Panc1 (cell line): ENCODE measurements at regions not wholly inside any gene's neighbourhood (a gene's known extent, or its start where the extent isn't known, plus 50 kb on each side); places are given as distances from the start of the nearest gene placed in this dataset.

Source experiments
- ATAC-seq: fragments of 200-7000 bp; cut with Tn5 transposase; 2 replicates; pipeline ENCODE4 v1.9.1; 2020; ENCODE audit warnings: mild to moderate bottlenecking, moderate library complexity
- BruUV-seq: library from RNA; stranded (reverse); fragments of 400-500 nt; replicated peaks from 2 replicates; lab custom pipeline; 2021; lab: Mats Ljungman, UMichigan
- CTCF ChIA-PET: fragments of 300-600 bp; sonication (Branson Sonifier 250); formaldehyde crosslinking; loops from one replicate; lab custom pipeline; 2022; ENCODE audit warnings: antibody characterized with exemption; lab: Charles Lee
- POLR2A ChIA-PET: fragments of 300-600 bp; sonication (Branson Sonifier 250); formaldehyde crosslinking; loops from one replicate; lab custom pipeline; 2022; ENCODE audit warnings: antibody characterized with exemption; lab: Charles Lee
- DNase-seq: peaks from one replicate; pipeline ENCODE4 v3.0.0-alpha.2; 2010; ENCODE audit warnings: low read depth, low spot score
- H3K27ac ChIP-seq: 2 replicates; pipeline ENCODE4 v1.5.1; 2011; ENCODE audit warnings: mild to moderate bottlenecking, low read length, inconsistent platforms
- H3K27me3 ChIP-seq: fragments of 200-500 bp; sonication (Bioruptor generic); 2 replicates; pipeline ENCODE4 v1.6.0; 2014; ENCODE audit warnings: low read length, inconsistent platforms; ENCODE audit not compliant: control insufficient read depth, insufficient read depth
- H3K36me3 ChIP-seq: fragments of 200-500 bp; sonication (Bioruptor generic); 2 replicates; pipeline ENCODE4 v1.5.1; 2014; ENCODE audit warnings: inconsistent platforms, mild to moderate bottlenecking, low read length, moderate library complexity; ENCODE audit not compliant: control insufficient read depth, insufficient read depth
- H3K4me1 ChIP-seq: 2 replicates; pipeline ENCODE4 v1.5.1; 2011; ENCODE audit warnings: inconsistent platforms, mild to moderate bottlenecking, low read length, moderate library complexity; ENCODE audit not compliant: control insufficient read depth, insufficient read depth
- H3K4me3 ChIP-seq, 2 experiments: 2 replicates each; pipeline ENCODE4 v1.5.1; 2011 to 2012; ENCODE audit warnings: low read depth in 2 of 2, low read length in 2 of 2, mild to moderate bottlenecking in 2 of 2, inconsistent platforms in 1 of 2, moderate library complexity in 1 of 2
- H3K9me3 ChIP-seq: fragments of 200-500 bp; sonication (Bioruptor generic); 2 replicates; pipeline ENCODE4 v1.5.1; 2014; ENCODE audit warnings: low read depth, mild to moderate bottlenecking, inconsistent platforms, low read length, moderate library complexity; ENCODE audit not compliant: control insufficient read depth, insufficient read depth
- POLR2AphosphoS5 ChIP-seq: IDR thresholded peaks from 2 replicates; pipeline ENCODE4 v1.6.1; 2012; ENCODE audit warnings: mild to moderate bottlenecking, low read depth, low read length, moderate library complexity
- REST ChIP-seq, 2 experiments: IDR thresholded peaks; 2 replicates each; pipeline ENCODE4 v1.6.1; 2011 to 2012; ENCODE audit warnings: low read depth in 2 of 2, control low read depth in 1 of 2, low read length in 1 of 2, mild to moderate bottlenecking in 1 of 2, moderate library complexity in 1 of 2; ENCODE audit not compliant: insufficient read depth in 1 of 2
- SIN3A ChIP-seq: IDR thresholded peaks from 2 replicates; pipeline ENCODE4 v1.6.1; 2012; ENCODE audit warnings: low read depth, mild to moderate bottlenecking, low read length, moderate library complexity, borderline replicate concordance; ENCODE audit not compliant: insufficient read depth
- TCF7L2 ChIP-seq: IDR thresholded peaks from 2 replicates; pipeline ENCODE4 v1.6.1; 2011; ENCODE audit warnings: mild to moderate bottlenecking, low read depth, low read length, inconsistent platforms
- in situ Hi-C: cut with HindIII; loops from 2 replicates; pipeline ENCODE4 v1.10.0; 2016; ENCODE audit warnings: low sequenced_read_pairs, low pct_unique_long_range_greater_than_20kb
- intact Hi-C: fragments of 100-400 bp; cut with micrococcal nuclease; formaldehyde crosslinking; loops from one replicate; pipeline ENCODE4 v1.10.0; 2022; ENCODE audit not compliant: unreplicated experiment
- TF ChIP-seq, protein P1 (sequence below): fragments of 450-650 bp; IDR thresholded peaks from 2 replicates; pipeline ENCODE4 v1.5.1; 2017; ENCODE audit warnings: mild to moderate bottlenecking

- no TSS peak for BruUV-seq
- no peak overlapping the region for H3K4me3 ChIP-seq
- H3K36me3 ChIP-seq: no peaks in the 10 kb centered on the region
- H3K9me3 ChIP-seq: no peaks in the 10 kb centered on the region
- no peak for DNase-seq
- ATAC-seq: no peak
- no peak overlapping the region for H3K27ac ChIP-seq
- ChIA-PET POLR2A (no interaction called here), CTCF (no interaction called here)
- in situ Hi-C loops (no loop called here), intact Hi-C loops (no loop called here)
- TF ChIP-seq REST (IDR thresholded peaks at IDR 0.05; ENCODE audit: insufficient read depth in 1 of 2, low read depth in 2 of 2, low read length in 1 of 2): no peak
- TF ChIP-seq SIN3A: no peak
- TF ChIP-seq POLR2AphosphoS5: no peak
- TF ChIP-seq TCF7L2: no peak
- TF ChIP-seq, protein P1, sequence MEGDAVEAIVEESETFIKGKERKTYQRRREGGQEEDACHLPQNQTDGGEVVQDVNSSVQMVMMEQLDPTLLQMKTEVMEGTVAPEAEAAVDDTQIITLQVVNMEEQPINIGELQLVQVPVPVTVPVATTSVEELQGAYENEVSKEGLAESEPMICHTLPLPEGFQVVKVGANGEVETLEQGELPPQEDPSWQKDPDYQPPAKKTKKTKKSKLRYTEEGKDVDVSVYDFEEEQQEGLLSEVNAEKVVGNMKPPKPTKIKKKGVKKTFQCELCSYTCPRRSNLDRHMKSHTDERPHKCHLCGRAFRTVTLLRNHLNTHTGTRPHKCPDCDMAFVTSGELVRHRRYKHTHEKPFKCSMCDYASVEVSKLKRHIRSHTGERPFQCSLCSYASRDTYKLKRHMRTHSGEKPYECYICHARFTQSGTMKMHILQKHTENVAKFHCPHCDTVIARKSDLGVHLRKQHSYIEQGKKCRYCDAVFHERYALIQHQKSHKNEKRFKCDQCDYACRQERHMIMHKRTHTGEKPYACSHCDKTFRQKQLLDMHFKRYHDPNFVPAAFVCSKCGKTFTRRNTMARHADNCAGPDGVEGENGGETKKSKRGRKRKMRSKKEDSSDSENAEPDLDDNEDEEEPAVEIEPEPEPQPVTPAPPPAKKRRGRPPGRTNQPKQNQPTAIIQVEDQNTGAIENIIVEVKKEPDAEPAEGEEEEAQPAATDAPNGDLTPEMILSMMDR: no peak
- no peaks in the 10 kb centered on the region for H3K4me1 ChIP-seq
- H3K27me3 ChIP-seq: no peaks in the 10 kb centered on the region
Observed at GRCh38 chr14:51501746-51502145, 150.0 kb upstream of the FRMD6 start.

DNA sequence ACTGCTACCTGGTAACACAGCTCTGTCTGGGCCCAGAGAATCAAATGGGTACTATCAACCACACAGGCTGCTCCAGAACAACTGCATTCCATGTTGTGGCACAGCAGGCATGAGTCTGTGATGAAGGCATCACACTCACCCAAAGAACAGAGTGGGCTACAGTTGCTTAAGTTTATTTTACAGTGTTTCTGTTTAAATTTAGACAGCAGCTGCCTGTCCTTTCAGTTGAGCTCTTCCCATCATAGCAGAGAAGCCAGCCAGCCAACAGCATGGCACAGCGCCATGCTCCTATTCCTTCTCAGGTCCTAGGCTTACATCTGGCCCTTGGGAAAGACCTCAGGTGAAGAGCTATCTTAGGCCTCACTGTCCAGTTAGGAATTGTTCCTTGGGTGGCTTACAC lies 147.0 kb upstream of the FRMD6 start:
- Histone ChIP-seq H3K4me3 (no peak overlapping the region), H3K27me3 (no peaks in the 10 kb centered on the region), H3K27ac (no peak overlapping the region), H3K9me3 (no peaks in the 10 kb centered on the region), H3K4me1 (no peaks in the 10 kb centered on the region), H3K36me3 (no peaks in the 10 kb centered on the region)
- ATAC-seq (no peak), DNase-seq (no peak)
- in situ Hi-C loops (no loop called here), intact Hi-C loops (no loop called here)
- POLR2A ChIA-PET: no interaction called here
- BruUV-seq: no TSS peak
- TF ChIP-seq, protein P1: no peak
- CTCF ChIA-PET: no interaction called here

GRCh38 chr14:51507511-51507905 lies 144.2 kb upstream of the FRMD6 start:
- ChIA-PET POLR2A (no interaction called here), CTCF (no interaction called here)
- BruUV-seq: no TSS peak
- H3K27me3 ChIP-seq: no peaks in the 10 kb centered on the region
- H3K4me1 ChIP-seq: no peaks in the 10 kb centered on the region
- no peak for TF ChIP-seq REST (IDR thresholded peaks at IDR 0.05; ENCODE audit: insufficient read depth in 1 of 2, low read depth in 2 of 2, low read length in 1 of 2)
- no peak for TF ChIP-seq SIN3A
- TF ChIP-seq TCF7L2: no peak
- TF ChIP-seq POLR2AphosphoS5: no peak
- TF ChIP-seq, protein P1: no peak
- H3K36me3 ChIP-seq: no peaks in the 10 kb centered on the region
- no peak overlapping the region for H3K4me3 ChIP-seq
- DNase-seq: no peak
- H3K27ac ChIP-seq: no peak overlapping the region; the same call in 1 of the 2 replicates
- no peak for ATAC-seq
- intact Hi-C loops (no loop called here), in situ Hi-C loops (no loop called here)
- no peaks in the 10 kb centered on the region for H3K9me3 ChIP-seq
